ENCODE measurements at regions not wholly inside any gene's neighbourhood (a gene's known extent, or its start where the extent isn't known, plus 50 kb on each side); places are given as distances from the start of the nearest gene placed in this dataset.

DNA sequence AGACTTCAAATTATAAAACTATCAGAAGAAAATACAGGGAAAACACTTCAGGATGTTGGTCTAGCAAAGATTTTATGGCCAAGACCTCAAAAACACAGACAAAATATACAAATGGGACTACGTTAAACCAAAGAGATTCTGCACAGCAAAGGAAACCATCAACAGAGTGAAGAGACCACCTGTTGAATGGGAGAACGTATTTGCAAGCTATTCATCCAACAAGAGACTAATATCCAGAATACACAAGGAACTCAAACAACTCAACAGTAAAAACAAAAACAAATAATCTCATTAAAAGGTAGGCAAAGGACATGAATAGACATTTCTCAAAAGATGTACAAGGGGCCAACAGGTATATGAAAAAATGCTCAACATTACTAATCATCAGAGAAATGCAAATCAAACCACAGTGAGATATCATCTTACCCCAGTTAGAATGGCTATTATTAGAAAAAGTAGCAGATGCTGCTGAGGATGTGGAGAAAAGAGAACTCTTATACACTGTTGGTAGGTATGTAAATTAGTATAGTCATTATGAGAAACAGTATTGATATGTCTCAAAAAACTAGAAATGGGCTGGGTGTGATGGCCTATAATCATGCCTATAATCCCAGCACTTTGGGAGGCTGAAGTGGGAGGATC is 112.6 kb downstream of the LRIG2 start:
- Histone ChIP-seq H2AFZ (ENCODE audit: low read depth, low read length) (no peak overlapping the region), H3K4me1 (ENCODE audit: control insufficient read depth, insufficient read depth, low read depth, low read length) (no peaks in the 10 kb centered on the region), H3K4me3 (ENCODE audit: insufficient read depth in 1 of 2, low read depth in 1 of 2, low read length in 2 of 2) (no peak overlapping the region), H3K27ac (ENCODE audit: low read length, poor library complexity, severe bottlenecking) (no peak overlapping the region), H4K91ac (ENCODE audit: low read length) (no peak overlapping the region), H3K27me3 (ENCODE audit: control insufficient read depth in 1 of 2, insufficient read depth in 1 of 2, low read length in 2 of 2) (peaks cover 6 to 11% of the 10 kb centered on the region in 2 experiments), H3K9me3 (ENCODE audit: control insufficient read depth, low read length) (no peaks in the 10 kb centered on the region), H2BK15ac (ENCODE audit: low read depth, poor library complexity, severe bottlenecking) (no peak overlapping the region), H3K36me3 (ENCODE audit: control insufficient read depth in 1 of 2, insufficient read depth in 2 of 2, low read depth in 1 of 2, low read length in 2 of 2) (no peaks in the 10 kb centered on the region), H2BK12ac (ENCODE audit: low read length in 2 of 2) (no peak overlapping the region), H3K79me1 (replicated peaks; ENCODE audit: low read length, poor library complexity, severe bottlenecking) (no peaks in the 10 kb centered on the region), H2BK120ac (ENCODE audit: low read depth, low read length) (no peak overlapping the region), H2AK5ac (ENCODE audit: low read length, severe bottlenecking) (no peak overlapping the region), H3K23ac (ENCODE audit: low read length in 2 of 2) (no peak overlapping the region), H4K8ac (ENCODE audit: low read length) (no peak overlapping the region), H3K4me2 (ENCODE audit: low read length, poor library complexity, severe bottlenecking) (no peak overlapping the region), H3K14ac (ENCODE audit: low read length in 2 of 2) (no peak overlapping the region), H2BK5ac (ENCODE audit: low read depth, low read length, poor library complexity, severe bottlenecking) (no peak overlapping the region), H3K18ac (ENCODE audit: low read depth in 1 of 2, low read length in 2 of 2) (no peak overlapping the region), H3K4ac (ENCODE audit: low read depth in 1 of 2, low read length in 2 of 2) (no peak overlapping the region), H3K9ac (ENCODE audit: low read length) (no peak overlapping the region)
- 72% methylated on average over 2 of the region's 2 CpGs for WGBS
- DNase-seq, result no peak

- no peak overlapping the region for H2AFZ ChIP-seq (ENCODE audit: low read depth, low read length)
- H3K27ac ChIP-seq (ENCODE audit: low read length, poor library complexity, severe bottlenecking), result no peak overlapping the region
- no peak overlapping the region for H3K23ac ChIP-seq (ENCODE audit: low read length in 2 of 2)
- no peak overlapping the region for H3K18ac ChIP-seq (ENCODE audit: low read depth in 1 of 2, low read length in 2 of 2)
- H3K36me3 ChIP-seq (ENCODE audit: control insufficient read depth in 1 of 2, insufficient read depth in 2 of 2, low read depth in 1 of 2, low read length in 2 of 2), result no peaks in the 10 kb centered on the region
- H2BK5ac ChIP-seq (ENCODE audit: low read depth, low read length, poor library complexity, severe bottlenecking), result no peak overlapping the region
- no peaks in the 10 kb centered on the region for H3K4me1 ChIP-seq (ENCODE audit: control insufficient read depth, insufficient read depth, low read depth, low read length)
- no peaks in the 10 kb centered on the region for H3K79me1 ChIP-seq (replicated peaks; ENCODE audit: low read length, poor library complexity, severe bottlenecking)
- H3K27me3 ChIP-seq (ENCODE audit: control insufficient read depth in 1 of 2, insufficient read depth in 1 of 2, low read length in 2 of 2), result peaks cover 6 to 11% of the 10 kb centered on the region in 2 experiments
- no peaks in the 10 kb centered on the region for H3K9me3 ChIP-seq (ENCODE audit: control insufficient read depth, low read length)
- no peak overlapping the region for H2BK15ac ChIP-seq (ENCODE audit: low read depth, poor library complexity, severe bottlenecking)
- H3K14ac ChIP-seq (ENCODE audit: low read length in 2 of 2), result no peak overlapping the region
- H2BK120ac ChIP-seq (ENCODE audit: low read depth, low read length), result no peak overlapping the region
- 94% methylated on average over 3 of the region's 3 CpGs for WGBS
- H2AK5ac ChIP-seq (ENCODE audit: low read length, severe bottlenecking), result no peak overlapping the region
- no peak overlapping the region for H4K91ac ChIP-seq (ENCODE audit: low read length)
- no peak overlapping the region for H3K4me3 ChIP-seq (ENCODE audit: insufficient read depth in 1 of 2, low read depth in 1 of 2, low read length in 2 of 2)
- no peak overlapping the region for H3K9ac ChIP-seq (ENCODE audit: low read length)
- no peak overlapping the region for H3K4me2 ChIP-seq (ENCODE audit: low read length, poor library complexity, severe bottlenecking)
- H4K8ac ChIP-seq (ENCODE audit: low read length), result no peak overlapping the region
- H2BK12ac ChIP-seq (ENCODE audit: low read length in 2 of 2), result no peak overlapping the region
- DNase-seq, result no peak
- H3K4ac ChIP-seq (ENCODE audit: low read depth in 1 of 2, low read length in 2 of 2), result no peak overlapping the region
These were observed 117.1 kb downstream of the LRIG2 start for GRCh38 chr1:113190078-113190477.

GRCh38 chr1:113190930-113191329 is 117.9 kb downstream of the LRIG2 start:
- Histone ChIP-seq H2BK12ac (ENCODE audit: low read length in 2 of 2) (no peak overlapping the region), H2BK5ac (ENCODE audit: low read depth, low read length, poor library complexity, severe bottlenecking) (no peak overlapping the region)

DNA sequence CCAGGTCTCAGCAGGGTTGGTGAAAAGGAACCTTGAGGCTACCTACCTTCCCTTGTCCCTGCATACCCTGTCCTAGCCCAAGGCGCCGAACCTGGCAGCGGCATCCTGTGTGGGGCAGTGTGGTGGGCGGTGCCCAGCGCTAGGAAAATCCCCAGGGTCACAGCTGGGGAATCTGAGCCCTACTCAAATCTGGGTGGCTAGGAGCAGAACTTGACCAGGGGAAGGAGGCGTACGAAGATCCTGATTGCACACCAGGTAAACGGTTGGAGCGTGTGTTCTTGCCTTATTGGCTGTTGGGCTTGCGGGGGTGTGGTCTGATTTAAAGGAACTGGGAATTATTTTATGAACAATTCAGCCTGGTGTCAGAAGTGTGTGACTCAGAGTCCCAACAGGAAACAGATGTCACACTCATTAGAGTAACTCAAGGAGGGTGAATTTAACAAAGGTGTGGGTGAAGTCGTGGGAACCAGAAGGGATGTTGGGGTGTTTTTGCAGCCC is 118.6 kb downstream of the LRIG2 start:
- WGBS, result 95% methylated on average over 11 of the region's 11 CpGs
- Histone ChIP-seq H2BK120ac (ENCODE audit: low read depth, low read length) (no peak overlapping the region), H2AK5ac (ENCODE audit: low read length, severe bottlenecking) (no peak overlapping the region), H3K79me1 (replicated peaks; ENCODE audit: low read length, poor library complexity, severe bottlenecking) (no peaks in the 10 kb centered on the region), H3K36me3 (ENCODE audit: control insufficient read depth in 1 of 2, insufficient read depth in 2 of 2, low read depth in 1 of 2, low read length in 2 of 2) (no peaks in the 10 kb centered on the region), H3K23ac (ENCODE audit: low read length in 2 of 2) (no peak overlapping the region), H2BK15ac (ENCODE audit: low read depth, poor library complexity, severe bottlenecking) (no peak overlapping the region), H2BK5ac (ENCODE audit: low read depth, low read length, poor library complexity, severe bottlenecking) (no peak overlapping the region), H3K4me2 (ENCODE audit: low read length, poor library complexity, severe bottlenecking) (no peak overlapping the region), H3K27me3 (ENCODE audit: control insufficient read depth in 1 of 2, insufficient read depth in 1 of 2, low read length in 2 of 2) (peaks cover 9 to 11% of the 10 kb centered on the region in 2 experiments), H4K8ac (ENCODE audit: low read length) (no peak overlapping the region), H3K4ac (ENCODE audit: low read depth in 1 of 2, low read length in 2 of 2) (no peak overlapping the region), H3K9ac (ENCODE audit: low read length) (no peak overlapping the region), H3K18ac (ENCODE audit: low read depth in 1 of 2, low read length in 2 of 2) (no peak overlapping the region), H2BK12ac (ENCODE audit: low read length in 2 of 2) (no peak overlapping the region), H3K14ac (ENCODE audit: low read length in 2 of 2) (no peak overlapping the region), H2AFZ (ENCODE audit: low read depth, low read length) (no peak overlapping the region), H3K27ac (ENCODE audit: low read length, poor library complexity, severe bottlenecking) (no peak overlapping the region), H3K4me1 (ENCODE audit: control insufficient read depth, insufficient read depth, low read depth, low read length) (no peaks in the 10 kb centered on the region), H3K9me3 (ENCODE audit: control insufficient read depth, low read length) (no peaks in the 10 kb centered on the region), H3K4me3 (ENCODE audit: insufficient read depth in 1 of 2, low read depth in 1 of 2, low read length in 2 of 2) (no peak overlapping the region), H4K91ac (ENCODE audit: low read length) (no peak overlapping the region)
- no peak for DNase-seq

More at GRCh38 chr1:113190930-113191329, 117.9 kb downstream of the LRIG2 start:
- no peak overlapping the region for H3K4me2 ChIP-seq (ENCODE audit: low read length, poor library complexity, severe bottlenecking)
- H4K91ac ChIP-seq (ENCODE audit: low read length), result no peak overlapping the region
- H3K27ac ChIP-seq (ENCODE audit: low read length, poor library complexity, severe bottlenecking), result no peak overlapping the region
- H3K9me3 ChIP-seq (ENCODE audit: control insufficient read depth, low read length), result no peaks in the 10 kb centered on the region
- H2BK15ac ChIP-seq (ENCODE audit: low read depth, poor library complexity, severe bottlenecking), result no peak overlapping the region
- no peaks in the 10 kb centered on the region for H3K79me1 ChIP-seq (replicated peaks; ENCODE audit: low read length, poor library complexity, severe bottlenecking)
- no peak overlapping the region for H3K14ac ChIP-seq (ENCODE audit: low read length in 2 of 2)
- no peak overlapping the region for H2AFZ ChIP-seq (ENCODE audit: low read depth, low read length)
- no peaks in the 10 kb centered on the region for H3K36me3 ChIP-seq (ENCODE audit: control insufficient read depth in 1 of 2, insufficient read depth in 2 of 2, low read depth in 1 of 2, low read length in 2 of 2)
- H3K27me3 ChIP-seq (ENCODE audit: control insufficient read depth in 1 of 2, insufficient read depth in 1 of 2, low read length in 2 of 2), result peaks cover 6 to 11% of the 10 kb centered on the region in 2 experiments
- no peak overlapping the region for H3K4me3 ChIP-seq (ENCODE audit: insufficient read depth in 1 of 2, low read depth in 1 of 2, low read length in 2 of 2)
- no peak overlapping the region for H4K8ac ChIP-seq (ENCODE audit: low read length)
- H3K4me1 ChIP-seq (ENCODE audit: control insufficient read depth, insufficient read depth, low read depth, low read length), result no peaks in the 10 kb centered on the region
- 86% methylated on average over 3 of the region's 3 CpGs for WGBS
- no peak overlapping the region for H3K4ac ChIP-seq (ENCODE audit: low read depth in 1 of 2, low read length in 2 of 2)
- H3K23ac ChIP-seq (ENCODE audit: low read length in 2 of 2), result no peak overlapping the region
- no peak overlapping the region for H2AK5ac ChIP-seq (ENCODE audit: low read length, severe bottlenecking)
- H3K18ac ChIP-seq (ENCODE audit: low read depth in 1 of 2, low read length in 2 of 2), result no peak overlapping the region
- H3K9ac ChIP-seq (ENCODE audit: low read length), result no peak overlapping the region
- no peak overlapping the region for H2BK120ac ChIP-seq (ENCODE audit: low read depth, low read length)
- DNase-seq, result no peak

Measured in mesenchymal stem cell (in vitro differentiated cells and primary cell).